ENCODE measurements at regions not wholly inside any gene's neighbourhood (a gene's known extent, or its start where the extent isn't known, plus 50 kb on each side); places are given as distances from the start of the nearest gene placed in this dataset.

GRCh38 chr12:91432755-91433154, 250.1 kb upstream of the DCN start:
- H3K36me3 ChIP-seq (ENCODE audit: low read length) = no peaks in the 10 kb centered on the region
- no peaks in the 10 kb centered on the region for H3K27me3 ChIP-seq (ENCODE audit: low read length)
- H3F3A ChIP-seq (ENCODE audit: insufficient read depth) = no peaks in the 10 kb centered on the region
- no peaks in the 10 kb centered on the region for H3K79me2 ChIP-seq (ENCODE audit: insufficient read depth, low read length)
- no peak overlapping the region for H3K27ac ChIP-seq (ENCODE audit: low read depth, low read length)
- H3K9me2 ChIP-seq (replicated peaks; ENCODE audit: insufficient read depth, low read length) = no peaks in the 10 kb centered on the region
- H3K9ac ChIP-seq (ENCODE audit: low read length) = no peak overlapping the region
- no peaks in the 10 kb centered on the region for H4K20me1 ChIP-seq (ENCODE audit: low read depth, low read length)
- H2AFZ ChIP-seq (ENCODE audit: low read depth, low read length, severe bottlenecking) = no peak overlapping the region
- no peak overlapping the region for H3K4me2 ChIP-seq (ENCODE audit: low read depth, low read length, poor library complexity, severe bottlenecking)
- no peak for TF ChIP-seq EZH2phosphoT487 (conservative IDR thresholded peaks at IDR 0.05; ENCODE audit: low read length)
- no peaks in the 10 kb centered on the region for H3K9me3 ChIP-seq (ENCODE audit: insufficient read depth, low read length)
- H3K4me3 ChIP-seq (ENCODE audit: insufficient read depth, low read length, poor library complexity, severe bottlenecking) = no peak overlapping the region

- Histone ChIP-seq H3F3A (ENCODE audit: insufficient read depth) (no peaks in the 10 kb centered on the region), H3K27ac (ENCODE audit: low read depth, low read length) (no peak overlapping the region), H3K79me2 (ENCODE audit: insufficient read depth, low read length) (no peaks in the 10 kb centered on the region), H3K9me3 (ENCODE audit: insufficient read depth, low read length) (no peaks in the 10 kb centered on the region), H3K4me3 (ENCODE audit: insufficient read depth, low read length, poor library complexity, severe bottlenecking) (no peak overlapping the region), H3K9ac (ENCODE audit: low read length) (no peak overlapping the region), H3K9me2 (replicated peaks; ENCODE audit: insufficient read depth, low read length) (no peaks in the 10 kb centered on the region), H3K27me3 (ENCODE audit: low read length) (no peaks in the 10 kb centered on the region), H3K4me2 (ENCODE audit: low read depth, low read length, poor library complexity, severe bottlenecking) (no peak overlapping the region), H2AFZ (ENCODE audit: low read depth, low read length, severe bottlenecking) (no peak overlapping the region), H3K36me3 (ENCODE audit: low read length) (no peaks in the 10 kb centered on the region), H4K20me1 (ENCODE audit: low read depth, low read length) (no peaks in the 10 kb centered on the region)
- TF ChIP-seq EZH2phosphoT487 (conservative IDR thresholded peaks at IDR 0.05; ENCODE audit: low read length) = no peak
- no peak for TF ChIP-seq CTCF (IDR thresholded peaks at IDR 0.05; ENCODE audit: insufficient read depth, low read length, poor library complexity, severe bottlenecking)
These were observed 249.5 kb upstream of the DCN start for GRCh38 chr12:91432089-91432488.

- H3F3A ChIP-seq (ENCODE audit: insufficient read depth) = no peaks in the 10 kb centered on the region
- no peaks in the 10 kb centered on the region for H3K9me2 ChIP-seq (replicated peaks; ENCODE audit: insufficient read depth, low read length)
- H3K27me3 ChIP-seq (ENCODE audit: low read length) = no peaks in the 10 kb centered on the region
- H4K20me1 ChIP-seq (ENCODE audit: low read depth, low read length) = no peaks in the 10 kb centered on the region
- TF ChIP-seq EZH2phosphoT487 (conservative IDR thresholded peaks at IDR 0.05; ENCODE audit: low read length) = no peak
- TF ChIP-seq CTCF (IDR thresholded peaks at IDR 0.05; ENCODE audit: insufficient read depth, low read length, poor library complexity, severe bottlenecking) = no peak
- no peak overlapping the region for H3K27ac ChIP-seq (ENCODE audit: low read depth, low read length)
- no peaks in the 10 kb centered on the region for H3K9me3 ChIP-seq (ENCODE audit: insufficient read depth, low read length)
- no peaks in the 10 kb centered on the region for H3K36me3 ChIP-seq (ENCODE audit: low read length)
- H3K4me3 ChIP-seq (ENCODE audit: insufficient read depth, low read length, poor library complexity, severe bottlenecking) = no peak overlapping the region
- no peak overlapping the region for H2AFZ ChIP-seq (ENCODE audit: low read depth, low read length, severe bottlenecking)
- H3K9ac ChIP-seq (ENCODE audit: low read length) = no peak overlapping the region
- no peaks in the 10 kb centered on the region for H3K79me2 ChIP-seq (ENCODE audit: insufficient read depth, low read length)
- H3K4me2 ChIP-seq (ENCODE audit: low read depth, low read length, poor library complexity, severe bottlenecking) = no peak overlapping the region
These were observed 241.9 kb upstream of the DCN start for GRCh38 chr12:91424506-91424905.

GRCh38 chr12:91423693-91424050, 241.1 kb upstream of the DCN start:
- Histone ChIP-seq H3K79me2 (ENCODE audit: insufficient read depth, low read length) (no peaks in the 10 kb centered on the region), H4K20me1 (ENCODE audit: low read depth, low read length) (no peaks in the 10 kb centered on the region), H3K36me3 (ENCODE audit: low read length) (no peaks in the 10 kb centered on the region), H3K27ac (ENCODE audit: low read depth, low read length) (no peak overlapping the region), H3K4me3 (ENCODE audit: insufficient read depth, low read length, poor library complexity, severe bottlenecking) (no peak overlapping the region), H3K9me3 (ENCODE audit: insufficient read depth, low read length) (no peaks in the 10 kb centered on the region), H3F3A (ENCODE audit: insufficient read depth) (no peaks in the 10 kb centered on the region), H3K4me2 (ENCODE audit: low read depth, low read length, poor library complexity, severe bottlenecking) (no peak overlapping the region), H3K9ac (ENCODE audit: low read length) (no peak overlapping the region), H3K27me3 (ENCODE audit: low read length) (no peaks in the 10 kb centered on the region), H2AFZ (ENCODE audit: low read depth, low read length, severe bottlenecking) (no peak overlapping the region), H3K9me2 (replicated peaks; ENCODE audit: insufficient read depth, low read length) (no peaks in the 10 kb centered on the region)
- TF ChIP-seq CTCF (IDR thresholded peaks at IDR 0.05; ENCODE audit: insufficient read depth, low read length, poor library complexity, severe bottlenecking) = no peak
- no peak for TF ChIP-seq EZH2phosphoT487 (conservative IDR thresholded peaks at IDR 0.05; ENCODE audit: low read length)

Data from SU-DHL-6 (cell line).